ENCODE measurements at regions not wholly inside any gene's neighbourhood (a gene's known extent, or its start where the extent isn't known, plus 50 kb on each side); places are given as distances from the start of the nearest gene placed in this dataset.

DNA sequence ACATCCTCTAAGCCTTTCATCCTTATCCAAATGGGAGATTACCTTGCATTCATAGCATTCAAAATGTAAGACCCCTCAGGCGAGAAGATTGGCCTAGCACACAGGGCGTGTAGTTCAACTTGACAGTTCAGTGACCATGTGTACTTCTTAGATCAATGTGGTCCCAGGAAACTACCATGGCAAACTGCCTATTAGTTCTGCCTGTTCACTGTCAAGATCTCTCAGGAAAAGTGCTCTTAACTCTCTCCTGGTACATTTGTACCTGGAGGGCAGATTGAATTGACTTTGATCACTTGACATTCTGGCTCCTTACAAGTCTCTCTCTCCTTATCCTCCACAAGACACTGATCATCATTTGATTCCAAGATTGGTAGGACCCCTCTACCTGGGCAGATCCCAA, 122.4 kb downstream of the CDC7 start:
- Histone ChIP-seq H3T11ph (ENCODE audit: low read length) (no peak overlapping the region), H3K27ac (ENCODE audit: insufficient read length, low read depth, low read length) (no peak overlapping the region), H2AK5ac (ENCODE audit: insufficient read length, low read length) (no peak overlapping the region), H3K23me2 (ENCODE audit: insufficient read length, low read depth, low read length, poor library complexity, severe bottlenecking) (no peaks in the 10 kb centered on the region), H3K23ac (ENCODE audit: insufficient read length, low read depth, low read length) (no peak overlapping the region), H2AFZ (ENCODE audit: low read length) (no peak overlapping the region), H3K56ac (ENCODE audit: insufficient read length, low read depth, low read length) (no peak overlapping the region), H3K9me3 (ENCODE audit: control insufficient read depth, low read depth, low read length) (no peaks in the 10 kb centered on the region), H4K5ac (ENCODE audit: insufficient read length, low read depth, low read length) (no peak overlapping the region), H2BK12ac (ENCODE audit: insufficient read length, low read depth, low read length) (no peak overlapping the region), H2BK5ac (ENCODE audit: insufficient read length, low read length) (no peak overlapping the region), H3K18ac (ENCODE audit: insufficient read length, low read depth, low read length) (no peak overlapping the region), H2BK20ac (ENCODE audit: low read depth, low read length, poor library complexity, severe bottlenecking) (no peak overlapping the region), H2BK15ac (ENCODE audit: low read depth, low read length) (no peak overlapping the region), H4K91ac (ENCODE audit: insufficient read length, low read depth, low read length) (no peak overlapping the region), H4K8ac (replicated peaks; ENCODE audit: insufficient read length, low read depth, low read length) (no peak overlapping the region), H4K20me1 (ENCODE audit: control insufficient read depth, insufficient read depth, insufficient read length) (no peaks in the 10 kb centered on the region), H3K4ac (ENCODE audit: low read depth, low read length) (no peak overlapping the region), H2BK120ac (ENCODE audit: low read depth, low read length, poor library complexity, severe bottlenecking) (no peak overlapping the region), H3K4me1 (ENCODE audit: insufficient read depth, low read length) (no peaks in the 10 kb centered on the region), H3K14ac (ENCODE audit: insufficient read depth, low read length) (no peak overlapping the region), H3K27me3 (ENCODE audit: insufficient read depth, low read length) (no peaks in the 10 kb centered on the region), H3K79me1 (ENCODE audit: insufficient read depth, low read depth, low read length, poor library complexity, severe bottlenecking) (no peaks in the 10 kb centered on the region), H3K79me2 (ENCODE audit: insufficient read depth, low read length) (no peaks in the 10 kb centered on the region), H3K9ac (ENCODE audit: extremely low read depth, insufficient read length, low read length) (no peak overlapping the region), H3K4me2 (ENCODE audit: insufficient read depth, insufficient read length, low read length) (no peak overlapping the region)
- no peaks in the 10 kb centered on the region for H3K27me3 Mint-ChIP-seq (ENCODE audit: low read depth)
- H3K4me3 Mint-ChIP-seq = no peak overlapping the region
- H3K9me3 Mint-ChIP-seq = peaks cover 0 to 2% of the 10 kb centered on the region in 2 experiments; a peak in 2 of 5 replicates
- TF ChIP-seq, protein P1, sequence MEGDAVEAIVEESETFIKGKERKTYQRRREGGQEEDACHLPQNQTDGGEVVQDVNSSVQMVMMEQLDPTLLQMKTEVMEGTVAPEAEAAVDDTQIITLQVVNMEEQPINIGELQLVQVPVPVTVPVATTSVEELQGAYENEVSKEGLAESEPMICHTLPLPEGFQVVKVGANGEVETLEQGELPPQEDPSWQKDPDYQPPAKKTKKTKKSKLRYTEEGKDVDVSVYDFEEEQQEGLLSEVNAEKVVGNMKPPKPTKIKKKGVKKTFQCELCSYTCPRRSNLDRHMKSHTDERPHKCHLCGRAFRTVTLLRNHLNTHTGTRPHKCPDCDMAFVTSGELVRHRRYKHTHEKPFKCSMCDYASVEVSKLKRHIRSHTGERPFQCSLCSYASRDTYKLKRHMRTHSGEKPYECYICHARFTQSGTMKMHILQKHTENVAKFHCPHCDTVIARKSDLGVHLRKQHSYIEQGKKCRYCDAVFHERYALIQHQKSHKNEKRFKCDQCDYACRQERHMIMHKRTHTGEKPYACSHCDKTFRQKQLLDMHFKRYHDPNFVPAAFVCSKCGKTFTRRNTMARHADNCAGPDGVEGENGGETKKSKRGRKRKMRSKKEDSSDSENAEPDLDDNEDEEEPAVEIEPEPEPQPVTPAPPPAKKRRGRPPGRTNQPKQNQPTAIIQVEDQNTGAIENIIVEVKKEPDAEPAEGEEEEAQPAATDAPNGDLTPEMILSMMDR (conservative IDR thresholded peaks at IDR 0.05) = no peak
- H3K4me1 Mint-ChIP-seq = peaks cover 5 to 8% of the 10 kb centered on the region in 2 experiments
- H3K27ac Mint-ChIP-seq = no peak overlapping the region
- WGBS (ENCODE audit: extremely low coverage, insufficient read length, low lambda C conversion rate) = no CpG with 5 or more reads among the region's 2 CpGs
- no peak for DNase-seq
- peaks cover 0 to 4% (median 0%) of the 10 kb centered on the region in 3 experiments; a peak in 2 of 7 replicates for H3K36me3 Mint-ChIP-seq (ENCODE audit: insufficient read depth in 1 of 3, low read depth in 3 of 3)

Data from H9 (cell line).